Endothelial cell (in vitro differentiated cells): ENCODE measurements at regions not wholly inside any gene's neighbourhood (a gene's known extent, or its start where the extent isn't known, plus 50 kb on each side); places are given as distances from the start of the nearest gene placed in this dataset.

Experiments
- DNase-seq: peaks from one replicate; pipeline ENCODE4 v3.0.0; 2021; ENCODE audit warnings: low spot score
- H3K27ac Mint-ChIP-seq: one replicate; pipeline ENCODE4 v1.8.0; 2021; ENCODE audit warnings: mixed read lengths, inconsistent platforms; ENCODE audit not compliant: unreplicated experiment
- H3K27me3 Mint-ChIP-seq: one replicate; pipeline ENCODE4 v1.8.0; 2021; ENCODE audit warnings: mild to moderate bottlenecking, moderate library complexity, mixed read lengths, inconsistent platforms; ENCODE audit not compliant: unreplicated experiment
- H3K36me3 Mint-ChIP-seq: one replicate; pipeline ENCODE4 v1.8.0; 2021; ENCODE audit warnings: mild to moderate bottlenecking, low read depth, mixed read lengths, inconsistent platforms; ENCODE audit not compliant: unreplicated experiment
- H3K4me1 Mint-ChIP-seq: one replicate; pipeline ENCODE4 v1.8.0; 2021; ENCODE audit warnings: mild to moderate bottlenecking, mixed read lengths, inconsistent platforms; ENCODE audit not compliant: unreplicated experiment
- H3K4me3 Mint-ChIP-seq: one replicate; pipeline ENCODE4 v1.8.0; 2021; ENCODE audit warnings: mild to moderate bottlenecking, mixed read lengths, inconsistent platforms; ENCODE audit not compliant: unreplicated experiment
- H3K9me3 Mint-ChIP-seq: one replicate; pipeline ENCODE4 v1.8.0; 2021; ENCODE audit warnings: mixed read lengths, inconsistent platforms; ENCODE audit not compliant: unreplicated experiment
- CTCF ChIP-seq: fragments of 200-600 bp; sonication (generic); IDR thresholded peaks from one replicate; pipeline ENCODE4 v1.5.0; 2021; ENCODE audit warnings: antibody characterized with exemption; ENCODE audit not compliant: unreplicated experiment

DNA sequence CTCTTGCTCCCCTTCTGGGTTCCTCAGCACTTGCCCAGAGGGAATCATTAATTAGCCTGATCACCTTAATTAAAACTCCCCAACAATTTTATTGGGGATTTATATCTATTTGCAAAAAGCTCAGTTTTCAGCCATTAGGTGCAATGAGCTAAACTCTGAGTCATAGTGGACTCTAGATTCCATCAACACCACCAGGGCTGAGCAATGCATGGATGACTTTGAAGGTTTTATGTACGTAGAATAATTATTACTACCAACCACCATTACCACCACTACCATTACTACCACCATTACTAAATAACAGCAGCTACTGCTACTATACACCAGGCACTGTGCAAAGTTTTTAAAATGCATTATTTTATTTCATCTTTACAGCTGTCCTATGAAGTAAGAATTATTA is 81.2 kb downstream of the ZNF621 start:
- Mint-ChIP-seq H3K27ac (no peak overlapping the region), H3K4me3 (no peak overlapping the region), H3K9me3 (no peaks in the 10 kb centered on the region), H3K4me1 (no peaks in the 10 kb centered on the region), H3K27me3 (no peaks in the 10 kb centered on the region), H3K36me3 (no peaks in the 10 kb centered on the region)
- no peak for DNase-seq
- TF ChIP-seq CTCF = no peak

DNA sequence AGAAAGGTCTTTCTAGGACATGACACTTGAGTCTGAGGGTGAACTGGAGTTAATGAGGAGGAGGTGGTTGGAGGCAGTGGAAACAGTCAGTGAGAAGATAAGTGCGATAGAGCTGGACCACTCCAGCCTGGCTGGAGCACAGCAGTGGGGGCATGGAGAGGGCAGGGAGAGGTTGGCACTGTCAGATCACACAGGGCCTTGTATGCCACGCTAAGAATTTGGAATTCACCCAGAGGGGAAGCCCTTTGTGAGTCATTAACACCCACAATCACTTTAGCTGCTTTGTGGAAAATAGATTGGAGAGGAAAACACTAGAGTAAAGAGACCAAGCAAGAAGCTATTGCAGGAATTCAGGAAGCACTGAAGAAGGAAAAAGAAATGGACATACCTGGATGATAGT is 83.3 kb downstream of the ZNF621 start:
- Mint-ChIP-seq H3K9me3 (no peaks in the 10 kb centered on the region), H3K4me1 (peaks cover 11% of the 10 kb centered on the region), H3K4me3 (no peak overlapping the region), H3K27ac (no peak overlapping the region), H3K27me3 (no peaks in the 10 kb centered on the region), H3K36me3 (no peaks in the 10 kb centered on the region)
- TF ChIP-seq CTCF = no peak
- DNase-seq = no peak

GRCh38 chr3:40613306-40613705 is 88.5 kb downstream of the ZNF621 start:
- Mint-ChIP-seq H3K4me1 (peaks cover 25% of the 10 kb centered on the region), H3K27ac (no peak overlapping the region), H3K4me3 (no peak overlapping the region), H3K36me3 (no peaks in the 10 kb centered on the region), H3K9me3 (no peaks in the 10 kb centered on the region), H3K27me3 (no peaks in the 10 kb centered on the region)
- TF ChIP-seq CTCF = no peak
- DNase-seq = no peak

- H3K27me3 Mint-ChIP-seq = no peaks in the 10 kb centered on the region
- no peaks in the 10 kb centered on the region for H3K36me3 Mint-ChIP-seq
- H3K4me3 Mint-ChIP-seq = peak overlapping the region; percentile 34
- DNase-seq = peak; percentile 13
- no peaks in the 10 kb centered on the region for H3K9me3 Mint-ChIP-seq
- no peak for TF ChIP-seq CTCF
- H3K27ac Mint-ChIP-seq = no peak overlapping the region
- H3K4me1 Mint-ChIP-seq = peaks cover 25% of the 10 kb centered on the region
These were observed 90.6 kb downstream of the ZNF621 start for GRCh38 chr3:40615110-40615915.
